Osteoblast (primary cell): ENCODE measurements at regions not wholly inside any gene's neighbourhood (a gene's known extent, or its start where the extent isn't known, plus 50 kb on each side); places are given as distances from the start of the nearest gene placed in this dataset.

Experiments used
- DNase-seq: peaks from one replicate; pipeline ENCODE4 v3.0.0; 2011; ENCODE audit warnings: low spot score, mixed read lengths; ENCODE audit not compliant: insufficient read length; ENCODE audit errors: missing footprints
- H2AFZ ChIP-seq: 2 replicates; pipeline ENCODE4 v1.6.0; 2011; ENCODE audit warnings: mild to moderate bottlenecking, low read length
- H3K27ac ChIP-seq: 2 replicates; pipeline ENCODE4 v1.5.1; 2011; ENCODE audit warnings: mild to moderate bottlenecking, low read depth, low read length, moderate library complexity
- H3K27me3 ChIP-seq: 2 replicates; pipeline ENCODE4 v1.6.0; 2012; ENCODE audit warnings: mild to moderate bottlenecking, control low read depth, inconsistent platforms, low read length, moderate library complexity; ENCODE audit not compliant: insufficient read depth
- H3K36me3 ChIP-seq: 2 replicates; pipeline ENCODE4 v1.5.1; 2011; ENCODE audit warnings: mild to moderate bottlenecking, low read length, control low read depth, moderate library complexity; ENCODE audit not compliant: insufficient read depth
- H3K4me1 ChIP-seq: 2 replicates; pipeline ENCODE4 v1.5.1; 2011; ENCODE audit warnings: mild to moderate bottlenecking, low read length, control low read depth, moderate library complexity; ENCODE audit not compliant: insufficient read depth
- H3K4me2 ChIP-seq: 2 replicates; pipeline ENCODE4 v1.6.0; 2011; ENCODE audit warnings: mild to moderate bottlenecking, low read length; ENCODE audit not compliant: insufficient read depth
- H3K4me3 ChIP-seq: fragments of 200-600 bp; sonication (generic); 3 replicates; pipeline ENCODE4 v1.5.1; 2012; ENCODE audit warnings: mild to moderate bottlenecking, low read length, inconsistent platforms; ENCODE audit not compliant: insufficient read depth
- H3K79me2 ChIP-seq: 2 replicates; pipeline ENCODE4 v1.6.0; 2012; ENCODE audit warnings: mild to moderate bottlenecking, low read length, control low read depth, inconsistent platforms; ENCODE audit not compliant: insufficient read depth
- H3K9me3 ChIP-seq: 2 replicates; pipeline ENCODE4 v1.5.1; 2011; ENCODE audit warnings: low read depth, low read length, control low read depth
- H4K20me1 ChIP-seq: 2 replicates; pipeline ENCODE4 v1.6.0; 2012; ENCODE audit warnings: mild to moderate bottlenecking, low read length, control low read depth; ENCODE audit not compliant: insufficient read depth
- CTCF ChIP-seq: IDR thresholded peaks from 2 replicates; pipeline ENCODE4 v1.5.1; 2011; ENCODE audit warnings: mild to moderate bottlenecking, low read depth, low read length, moderate library complexity; ENCODE audit errors: extremely low read depth

- H3K36me3 ChIP-seq: no peaks in the 10 kb centered on the region
- H3K27ac ChIP-seq: no peak overlapping the region
- no peaks in the 10 kb centered on the region for H3K27me3 ChIP-seq
- H3K4me3 ChIP-seq: no peak overlapping the region
- H3K9me3 ChIP-seq: no peaks in the 10 kb centered on the region
- no peak overlapping the region for H3K4me2 ChIP-seq
- H3K4me1 ChIP-seq: peaks cover 19% of the 10 kb centered on the region
- TF ChIP-seq CTCF: no peak
- DNase-seq: no peak
- no peak overlapping the region for H2AFZ ChIP-seq
- no peaks in the 10 kb centered on the region for H3K79me2 ChIP-seq
- H4K20me1 ChIP-seq: no peaks in the 10 kb centered on the region
These were observed 266.5 kb upstream of the KLF4 start for GRCh38 chr9:107756091-107756490.

GRCh38 chr9:107755246-107755645, 265.7 kb upstream of the KLF4 start:
- peak overlapping the region; percentile 19 for H3K27ac ChIP-seq
- H3K4me1 ChIP-seq: peaks cover 23% of the 10 kb centered on the region
- DNase-seq: no peak
- no peaks in the 10 kb centered on the region for H3K36me3 ChIP-seq
- peak overlapping the region; percentile 49 for H3K4me2 ChIP-seq
- TF ChIP-seq CTCF: no peak
- no peaks in the 10 kb centered on the region for H3K79me2 ChIP-seq
- no peak overlapping the region for H2AFZ ChIP-seq
- no peaks in the 10 kb centered on the region for H3K27me3 ChIP-seq
- H3K9me3 ChIP-seq: no peaks in the 10 kb centered on the region
- peak overlapping the region; percentile 15 for H3K4me3 ChIP-seq
- H4K20me1 ChIP-seq: no peaks in the 10 kb centered on the region

- no peaks in the 10 kb centered on the region for H3K9me3 ChIP-seq
- H3K79me2 ChIP-seq: no peaks in the 10 kb centered on the region
- H3K4me3 ChIP-seq: no peak overlapping the region
- H3K36me3 ChIP-seq: no peaks in the 10 kb centered on the region
- H3K27me3 ChIP-seq: no peaks in the 10 kb centered on the region
- H4K20me1 ChIP-seq: no peaks in the 10 kb centered on the region
- peak overlapping the region; percentile 20 for H2AFZ ChIP-seq
- peak overlapping the region; percentile 34 for H3K4me2 ChIP-seq
- peak overlapping the region; percentile 87 for H3K27ac ChIP-seq
- H3K4me1 ChIP-seq: peaks cover 34% of the 10 kb centered on the region
- TF ChIP-seq CTCF: no peak
- DNase-seq: peak; percentile 62
These were observed 262.1 kb upstream of the KLF4 start for GRCh38 chr9:107751567-107752210.

GRCh38 chr9:107750741-107751566, 261.4 kb upstream of the KLF4 start:
- Histone ChIP-seq H3K36me3 (no peaks in the 10 kb centered on the region), H3K27me3 (no peaks in the 10 kb centered on the region), H3K4me2 (peak overlapping the region; percentile 55), H3K4me3 (no peak overlapping the region), H3K4me1 (peaks cover 34% of the 10 kb centered on the region), H4K20me1 (no peaks in the 10 kb centered on the region), H3K79me2 (no peaks in the 10 kb centered on the region), H3K27ac (peak overlapping the region; percentile 87), H3K9me3 (no peaks in the 10 kb centered on the region), H2AFZ (no peak overlapping the region)
- TF ChIP-seq CTCF: no peak
- DNase-seq: peak; percentile 90
